GM12872 (cell line): ENCODE measurements at regions not wholly inside any gene's neighbourhood (a gene's known extent, or its start where the extent isn't known, plus 50 kb on each side); places are given as distances from the start of the nearest gene placed in this dataset.

Experiments
- TF ChIP-seq, protein P1 (sequence below): IDR thresholded peaks from 3 replicates; pipeline ENCODE4 v1.5.1; 2011; ENCODE audit warnings: low read depth, mild to moderate bottlenecking, low read length, moderate library complexity; ENCODE audit not compliant: insufficient read depth

- TF ChIP-seq, protein P1, sequence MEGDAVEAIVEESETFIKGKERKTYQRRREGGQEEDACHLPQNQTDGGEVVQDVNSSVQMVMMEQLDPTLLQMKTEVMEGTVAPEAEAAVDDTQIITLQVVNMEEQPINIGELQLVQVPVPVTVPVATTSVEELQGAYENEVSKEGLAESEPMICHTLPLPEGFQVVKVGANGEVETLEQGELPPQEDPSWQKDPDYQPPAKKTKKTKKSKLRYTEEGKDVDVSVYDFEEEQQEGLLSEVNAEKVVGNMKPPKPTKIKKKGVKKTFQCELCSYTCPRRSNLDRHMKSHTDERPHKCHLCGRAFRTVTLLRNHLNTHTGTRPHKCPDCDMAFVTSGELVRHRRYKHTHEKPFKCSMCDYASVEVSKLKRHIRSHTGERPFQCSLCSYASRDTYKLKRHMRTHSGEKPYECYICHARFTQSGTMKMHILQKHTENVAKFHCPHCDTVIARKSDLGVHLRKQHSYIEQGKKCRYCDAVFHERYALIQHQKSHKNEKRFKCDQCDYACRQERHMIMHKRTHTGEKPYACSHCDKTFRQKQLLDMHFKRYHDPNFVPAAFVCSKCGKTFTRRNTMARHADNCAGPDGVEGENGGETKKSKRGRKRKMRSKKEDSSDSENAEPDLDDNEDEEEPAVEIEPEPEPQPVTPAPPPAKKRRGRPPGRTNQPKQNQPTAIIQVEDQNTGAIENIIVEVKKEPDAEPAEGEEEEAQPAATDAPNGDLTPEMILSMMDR, result no peak
These were observed 724.6 kb upstream of the TYRP1 start for GRCh38 chr9:11968631-11969030.

GRCh38 chr9:11973011-11973410 lies 720.2 kb upstream of the TYRP1 start:
- TF ChIP-seq, protein P1, result no peak

DNA sequence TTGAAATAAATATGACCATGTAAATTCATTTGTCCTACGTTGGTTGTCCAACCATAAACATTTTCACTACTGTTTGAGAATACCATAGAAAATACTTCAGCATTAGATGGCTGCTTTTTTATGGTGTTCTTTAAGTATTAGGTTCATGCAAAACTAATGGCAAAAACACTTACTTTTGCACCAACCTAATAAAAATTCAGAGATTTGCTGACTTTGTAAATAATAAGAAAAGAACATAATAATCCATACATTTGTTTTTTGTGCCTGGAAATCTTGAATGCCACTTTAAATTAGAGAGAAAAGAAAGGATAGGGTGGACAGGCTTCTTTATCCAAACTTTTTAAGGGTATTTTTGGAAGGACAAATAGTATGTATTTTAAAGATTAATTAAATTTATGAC lies 719.7 kb upstream of the TYRP1 start:
- TF ChIP-seq, protein P1, result no peak

GRCh38 chr9:11992866-11993265 lies 700.3 kb upstream of the TYRP1 start:
- TF ChIP-seq, protein P1, result no peak

DNA sequence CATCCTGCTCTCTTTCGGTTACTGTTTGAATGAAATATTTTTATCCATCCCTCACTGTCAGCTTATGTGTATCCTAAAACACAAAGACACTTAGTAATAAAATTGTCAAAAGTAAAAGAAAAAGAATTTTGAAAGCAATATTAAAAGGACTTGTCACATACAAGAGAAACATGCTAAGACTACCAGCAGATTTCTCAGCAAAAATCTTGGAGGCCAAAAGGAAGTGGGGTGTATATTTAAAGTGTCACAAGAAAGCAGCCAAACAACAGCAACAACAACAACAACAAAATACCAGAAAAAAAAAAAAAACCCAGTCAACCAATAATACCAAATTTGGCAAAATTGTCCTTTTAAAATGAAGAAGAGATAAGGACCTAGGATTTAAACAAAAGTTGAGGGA lies 678.7 kb upstream of the TYRP1 start:
- TF ChIP-seq, protein P1, result no peak

DNA sequence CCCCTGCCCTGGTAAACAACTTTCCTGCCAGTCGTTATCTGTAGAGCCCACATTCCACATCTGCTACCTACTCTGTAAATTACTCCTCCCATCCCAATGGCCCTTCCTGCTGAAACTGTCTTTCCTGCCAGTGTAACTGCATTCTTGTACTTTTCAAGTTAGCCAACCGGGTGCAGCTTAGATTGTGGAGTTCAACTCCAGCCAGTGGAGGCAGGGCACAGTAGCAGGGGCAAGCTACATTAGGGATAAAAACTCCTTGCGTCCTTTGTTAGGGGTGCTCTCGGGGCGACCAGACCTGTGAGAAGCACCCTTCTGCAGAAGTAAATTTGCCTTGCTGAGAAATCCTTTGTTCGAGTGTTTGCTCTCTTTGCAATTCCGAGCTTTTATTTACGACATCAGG lies 639.0 kb upstream of the TYRP1 start:
- TF ChIP-seq, protein P1, result no peak

DNA sequence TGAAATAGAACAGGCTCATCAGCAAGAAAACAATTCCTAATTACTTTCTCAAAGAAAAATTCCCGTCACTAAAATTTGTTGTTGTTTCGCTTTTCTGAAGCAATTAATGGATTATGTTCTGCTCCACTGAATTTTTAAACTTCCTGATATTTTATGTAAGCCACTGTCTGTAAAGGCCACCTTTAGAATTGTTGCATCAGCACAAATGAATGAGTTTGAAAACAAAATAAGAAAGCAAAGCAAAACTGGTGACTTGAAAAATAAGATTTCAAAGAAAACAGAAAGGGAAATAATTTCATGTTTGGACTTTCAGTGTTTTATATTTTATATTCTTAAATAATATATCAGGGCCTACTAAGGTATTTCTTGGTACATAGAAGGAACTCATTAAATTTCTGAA lies 636.3 kb upstream of the TYRP1 start:
- TF ChIP-seq, protein P1, result no peak

GRCh38 chr9:12060067-12060466 lies 633.1 kb upstream of the TYRP1 start:
- TF ChIP-seq, protein P1, result no peak
